ENCODE measurements at regions not wholly inside any gene's neighbourhood (a gene's known extent, or its start where the extent isn't known, plus 50 kb on each side); places are given as distances from the start of the nearest gene placed in this dataset.
"Not testable (repeated sequence)": the region's sequence is repeated elsewhere in the genome, so short reads cannot be mapped to it uniquely, and the experiment has no call there.

DNA sequence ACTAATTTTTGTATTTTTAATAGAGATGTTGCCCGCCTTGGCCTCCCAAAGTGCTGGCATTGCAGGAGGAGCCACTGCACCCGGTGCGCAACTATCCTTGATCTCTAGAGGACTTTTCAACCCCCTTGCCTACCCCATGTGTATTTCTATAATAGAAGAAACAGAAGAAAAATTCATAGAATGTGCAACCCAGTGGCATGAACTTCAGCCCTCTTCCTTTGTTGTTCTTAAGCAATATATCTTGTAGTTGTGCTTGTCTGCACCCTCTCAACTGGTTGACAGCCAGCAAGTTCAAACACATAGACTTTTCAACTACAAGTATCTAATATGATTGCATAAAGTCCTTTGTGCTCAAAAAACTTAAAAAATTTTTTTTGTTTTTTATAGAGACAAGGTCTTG, 72.3 kb upstream of the NCOA3 start:
- H3K27me3 Mint-ChIP-seq = no peaks in the 10 kb centered on the region
- intact Hi-C loops (cut with micrococcal nuclease) = no loop called here
- H3K36me3 Mint-ChIP-seq (ENCODE audit: low read depth) = peaks cover 6% of the 10 kb centered on the region
- TF ChIP-seq CTCF (IDR thresholded peaks at IDR 0.05) = no peak
- no peak overlapping the region for H3K4me3 Mint-ChIP-seq
- CTCF ChIA-PET = no interaction called here
- H3K4me1 Mint-ChIP-seq (ENCODE audit: low read depth) = no peaks in the 10 kb centered on the region
- peaks cover 13% of the 10 kb centered on the region for H3K9me3 Mint-ChIP-seq
- POLR2A ChIA-PET = no interaction called here
- ATAC-seq (no peak), DNase-seq (no peak)
- no peak overlapping the region for H3K27ac Mint-ChIP-seq

DNA sequence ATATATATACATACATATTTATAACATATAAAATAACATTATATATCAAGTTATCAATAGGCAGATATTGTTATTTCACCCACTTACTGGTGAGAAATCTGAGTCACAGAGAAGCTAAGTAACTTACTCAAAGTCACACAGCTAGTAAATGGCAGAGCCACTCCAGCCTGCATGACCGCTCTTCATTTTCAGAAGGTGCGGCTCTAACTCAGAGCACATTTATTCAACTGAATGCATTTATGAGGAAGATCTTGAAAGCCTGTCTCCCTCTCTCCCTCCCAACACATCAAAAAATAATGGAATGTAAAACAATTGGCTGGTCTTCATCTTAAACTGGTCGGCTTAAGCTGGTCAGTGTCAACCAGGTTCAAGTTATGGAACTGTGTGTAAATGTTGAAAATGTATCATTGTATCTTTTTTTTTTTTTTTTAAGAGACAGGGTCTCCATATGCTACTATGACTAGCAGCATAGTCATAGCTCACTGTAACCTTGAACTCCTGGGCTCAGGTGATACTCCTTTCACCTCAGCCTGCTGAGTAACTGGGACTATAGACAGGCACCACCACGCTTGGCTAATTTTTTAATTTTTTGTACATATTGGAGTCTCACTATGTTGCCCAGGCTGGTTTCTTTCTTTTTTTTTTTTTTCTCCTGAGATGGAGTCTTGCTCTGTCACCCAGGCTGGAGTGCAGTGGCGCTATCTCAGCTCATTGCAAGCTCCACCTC, 70.7 kb upstream of the NCOA3 start:
- ChIA-PET CTCF (interaction anchor here (1.6 to 1.9 kb wide), 3 partner anchors 10 to 47 kb away, joined by 4 to 7 read pairs (median 4); no protein-coding TSS in a partner anchor), POLR2A (interaction anchor here (1.0 kb wide), 1 partner anchor 47 kb away, joined by 3 read pairs; no protein-coding TSS in a partner anchor)
- no peak for DNase-seq
- no peak for TF ChIP-seq CTCF (IDR thresholded peaks at IDR 0.05)
- peaks cover 13% of the 10 kb centered on the region for H3K9me3 Mint-ChIP-seq
- H3K27me3 Mint-ChIP-seq = no peaks in the 10 kb centered on the region
- ATAC-seq = no peak
- intact Hi-C loops (cut with micrococcal nuclease) = no loop called here
- peaks cover 6% of the 10 kb centered on the region for H3K36me3 Mint-ChIP-seq (ENCODE audit: low read depth)
- H3K4me3 Mint-ChIP-seq = no peak overlapping the region
- H3K4me1 Mint-ChIP-seq (ENCODE audit: low read depth) = no peaks in the 10 kb centered on the region
- no peak overlapping the region for H3K27ac Mint-ChIP-seq

- Mint-ChIP-seq H3K27me3 (no peaks in the 10 kb centered on the region), H3K27ac (no peak overlapping the region), H3K4me1 (ENCODE audit: low read depth) (no peaks in the 10 kb centered on the region), H3K36me3 (ENCODE audit: low read depth) (peaks cover 2% of the 10 kb centered on the region), H3K9me3 (peaks cover 4% of the 10 kb centered on the region), H3K4me3 (no peak overlapping the region)
- ChIA-PET POLR2A (interaction anchor here (0.7 to 0.8 kb wide), 2 partner anchors 21 to 87 kb away, joined by 3 to 4 read pairs; no protein-coding TSS in a partner anchor), CTCF (no interaction called here)
- intact Hi-C loops (cut with micrococcal nuclease) = no loop called here
- DNase-seq (no peak), ATAC-seq (no peak)
- TF ChIP-seq CTCF (IDR thresholded peaks at IDR 0.05) = no peak
Measured at GRCh38 chr20:47432834-47433210, 68.9 kb upstream of the NCOA3 start.

- H3K9me3 Mint-ChIP-seq; H3K27ac Mint-ChIP-seq; H3K27me3 Mint-ChIP-seq; H3K4me3 Mint-ChIP-seq; DNase-seq; POLR2A ChIA-PET; H3K36me3 Mint-ChIP-seq (ENCODE audit: low read depth); ATAC-seq; intact Hi-C loops (cut with micrococcal nuclease); H3K4me1 Mint-ChIP-seq (ENCODE audit: low read depth): not testable (repeated sequence)
- CTCF ChIA-PET = interaction anchor here (1.3 to 2.2 kb wide), 2 partner anchors 10 to 187 kb away, joined by 4 to 5 read pairs; no protein-coding TSS in a partner anchor
Measured at GRCh38 chr20:47434128-47434779, 67.4 kb upstream of the NCOA3 start.

- ATAC-seq (peak; percentile 39), DNase-seq (peak; percentile 13)
- TF ChIP-seq CTCF (IDR thresholded peaks at IDR 0.05) = no peak
- Mint-ChIP-seq H3K36me3 (ENCODE audit: low read depth) (no peaks in the 10 kb centered on the region), H3K4me1 (ENCODE audit: low read depth) (peaks cover 7% of the 10 kb centered on the region), H3K9me3 (no peaks in the 10 kb centered on the region), H3K27me3 (no peaks in the 10 kb centered on the region), H3K4me3 (no peak overlapping the region), H3K27ac (no peak overlapping the region)
- POLR2A ChIA-PET = interaction anchor here (0.6 kb wide), 1 partner anchor 958 kb away, joined by 3 read pairs; no protein-coding TSS in a partner anchor
- intact Hi-C loops (cut with micrococcal nuclease) = no loop called here
- CTCF ChIA-PET = interaction anchor here (1.1 to 1.4 kb wide), 2 partner anchors 14 to 283 kb away, joined by 3 read pairs; no protein-coding TSS in a partner anchor
Measured at GRCh38 chr20:47438464-47439381, 63.0 kb upstream of the NCOA3 start.

All from activated CD8-positive, alpha-beta T cell treated with anti-CD3 and anti-CD28 coated beads for 36 hours (primary cell).